ENCODE measurements at regions not wholly inside any gene's neighbourhood (a gene's known extent, or its start where the extent isn't known, plus 50 kb on each side); places are given as distances from the start of the nearest gene placed in this dataset.

DNA sequence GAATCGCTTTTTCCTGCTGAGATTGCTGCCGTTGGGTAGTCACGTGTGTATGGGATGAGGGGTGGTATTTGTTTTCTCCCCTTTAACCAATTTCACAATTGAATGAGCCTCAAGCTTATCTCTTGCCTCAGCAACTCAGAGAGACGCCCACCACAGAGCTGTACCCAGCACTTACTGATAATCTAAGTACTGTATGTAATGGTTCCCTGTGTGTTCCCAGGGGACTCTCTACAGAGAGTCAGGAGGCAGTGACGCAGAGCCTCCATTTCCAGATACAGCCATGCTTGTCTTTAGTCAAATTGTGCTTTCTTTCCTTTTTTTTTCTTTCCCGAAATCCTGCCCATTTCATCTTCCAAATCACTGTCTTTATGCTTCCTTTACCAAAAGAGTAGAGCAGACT is 1102.1 kb upstream of the KLHL29 start:
- no peak for TF ChIP-seq FEZF1 (tag by site-specific recombination; IDR thresholded peaks at IDR 0.05)
- no peak for TF ChIP-seq PRDM1 (tag by site-specific recombination; IDR thresholded peaks at IDR 0.05)
- no peak for TF ChIP-seq CTCF (tag by site-specific recombination; IDR thresholded peaks at IDR 0.05)
- TF ChIP-seq ZNF561 (tag by site-specific recombination; IDR thresholded peaks at IDR 0.05; ENCODE audit: borderline replicate concordance) = no peak
- TF ChIP-seq ZNF37A (tag by site-specific recombination; IDR thresholded peaks at IDR 0.05) = no peak

Data from HEK293 (cell line).